HG02943 (cell line): ENCODE measurements at regions not wholly inside any gene's neighbourhood (a gene's known extent, or its start where the extent isn't known, plus 50 kb on each side); places are given as distances from the start of the nearest gene placed in this dataset.

Experiments
- ATAC-seq: cut with Tn5 transposase; IDR thresholded peaks from one replicate; pipeline ENCODE4 v1.9.1; 2021; ENCODE audit warnings: mild to moderate bottlenecking, low read depth, moderate library complexity; ENCODE audit not compliant: unreplicated experiment

DNA sequence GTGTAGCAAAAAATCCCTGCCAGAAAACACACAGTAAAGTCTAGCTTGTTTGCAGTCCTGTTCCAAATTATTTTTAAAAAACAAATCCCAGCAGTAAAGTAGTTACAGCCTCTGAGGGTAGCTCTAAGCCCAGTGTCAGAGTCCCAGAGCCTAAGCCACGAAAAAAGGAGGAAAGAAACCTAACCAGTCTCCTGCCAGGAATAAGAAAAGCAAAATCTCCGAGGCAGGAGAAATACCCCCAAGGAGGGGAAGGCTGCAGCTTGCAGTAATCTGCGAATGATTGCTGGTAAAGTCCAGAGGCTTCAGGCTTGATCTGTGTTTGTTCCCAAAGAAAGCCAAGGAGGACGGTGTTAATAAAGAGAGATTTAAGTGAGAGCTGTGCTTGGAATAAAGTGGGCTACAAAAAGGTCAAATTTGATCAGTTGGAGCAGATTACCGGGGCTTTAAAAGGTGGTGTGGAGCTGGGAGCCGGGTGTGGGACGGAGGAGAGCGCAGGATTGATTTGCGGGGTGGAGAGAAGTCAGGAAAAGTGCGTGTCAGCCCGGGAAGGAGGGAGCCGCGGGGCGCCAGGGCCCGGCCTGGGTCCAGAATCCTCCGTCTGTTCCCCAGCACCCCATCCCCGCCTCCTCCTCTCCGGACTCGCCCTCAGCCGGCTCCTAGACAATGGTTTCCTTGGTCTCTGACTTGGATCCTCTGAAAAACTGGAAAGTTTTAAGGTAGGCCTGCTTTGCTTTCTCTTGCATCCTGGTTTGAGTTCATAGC is 219.4 kb upstream of the CELF2 start:
- ATAC-seq: no peak

DNA sequence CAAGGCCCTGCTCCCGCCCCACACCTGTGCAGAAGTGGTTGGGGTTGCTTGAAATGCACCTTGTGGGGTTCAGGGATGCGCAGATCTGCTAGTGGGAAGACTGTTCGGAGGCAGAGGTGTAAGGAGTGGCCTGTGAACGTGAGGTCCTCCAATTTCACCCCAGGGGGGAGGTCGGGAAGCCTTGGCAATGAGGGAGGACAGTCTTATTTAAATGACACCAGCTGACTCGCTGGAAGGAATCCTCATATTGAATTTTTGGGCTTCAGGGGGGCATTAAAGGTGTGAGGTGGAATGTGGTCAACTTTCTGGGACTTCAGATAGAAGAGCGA is 218.8 kb upstream of the CELF2 start:
- no peak for ATAC-seq

DNA sequence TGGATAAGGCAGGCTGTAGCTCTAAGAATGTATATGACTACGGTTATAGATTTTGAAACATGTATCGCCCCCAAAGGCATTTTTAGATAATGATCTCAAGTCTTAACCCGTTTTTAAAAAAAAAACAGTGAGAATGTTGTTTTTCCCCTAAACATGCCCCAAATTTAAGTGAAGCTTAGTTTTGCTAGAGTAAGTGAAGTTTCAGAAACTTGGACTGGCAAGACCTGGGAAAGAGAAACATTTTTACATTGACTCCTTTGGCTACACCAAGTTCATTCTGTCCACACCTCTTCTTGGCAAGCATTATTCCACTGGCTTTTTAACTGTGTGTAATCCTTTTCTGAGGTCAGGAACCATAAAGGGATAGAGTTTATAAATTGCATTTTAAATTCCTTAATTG is 216.7 kb upstream of the CELF2 start:
- ATAC-seq: no peak

DNA sequence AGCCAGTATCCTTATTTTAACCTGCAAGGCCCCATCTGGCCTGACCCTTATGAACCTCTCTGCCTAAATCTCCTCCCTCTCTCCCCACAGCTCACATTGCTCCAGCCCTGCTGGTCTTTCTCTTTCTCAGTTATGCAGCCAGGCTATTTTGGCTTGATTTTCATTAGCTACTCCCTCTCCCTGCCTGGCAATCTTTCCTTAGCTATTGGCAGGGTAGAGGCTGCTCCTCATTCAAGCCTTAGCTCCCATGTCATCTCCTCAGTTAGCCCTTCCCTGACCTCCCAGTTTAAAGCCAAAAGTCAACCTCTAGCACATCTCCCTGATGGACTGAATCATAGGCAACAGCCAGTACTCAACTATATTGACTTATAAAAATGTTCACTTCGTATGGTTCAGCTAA is 214.4 kb upstream of the CELF2 start:
- no peak for ATAC-seq

DNA sequence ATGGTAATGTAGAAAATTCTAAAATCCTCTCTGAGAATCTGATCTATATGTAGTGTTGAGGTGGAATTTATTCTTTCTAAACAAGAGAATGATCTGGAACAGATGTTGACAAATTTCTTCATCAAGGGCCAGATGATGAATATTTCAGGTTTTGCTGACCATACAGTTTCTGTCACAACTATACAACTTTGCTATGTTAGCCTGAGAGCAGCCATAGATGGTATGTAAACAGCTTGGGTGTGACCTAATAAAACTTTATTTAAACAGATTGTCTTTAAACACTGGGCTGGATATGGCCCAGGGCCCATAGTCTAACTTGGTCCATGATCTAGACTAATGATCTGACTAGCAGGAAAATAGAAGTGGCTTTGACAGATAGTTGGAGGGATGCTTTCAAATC is 213.6 kb upstream of the CELF2 start:
- no peak for ATAC-seq

DNA sequence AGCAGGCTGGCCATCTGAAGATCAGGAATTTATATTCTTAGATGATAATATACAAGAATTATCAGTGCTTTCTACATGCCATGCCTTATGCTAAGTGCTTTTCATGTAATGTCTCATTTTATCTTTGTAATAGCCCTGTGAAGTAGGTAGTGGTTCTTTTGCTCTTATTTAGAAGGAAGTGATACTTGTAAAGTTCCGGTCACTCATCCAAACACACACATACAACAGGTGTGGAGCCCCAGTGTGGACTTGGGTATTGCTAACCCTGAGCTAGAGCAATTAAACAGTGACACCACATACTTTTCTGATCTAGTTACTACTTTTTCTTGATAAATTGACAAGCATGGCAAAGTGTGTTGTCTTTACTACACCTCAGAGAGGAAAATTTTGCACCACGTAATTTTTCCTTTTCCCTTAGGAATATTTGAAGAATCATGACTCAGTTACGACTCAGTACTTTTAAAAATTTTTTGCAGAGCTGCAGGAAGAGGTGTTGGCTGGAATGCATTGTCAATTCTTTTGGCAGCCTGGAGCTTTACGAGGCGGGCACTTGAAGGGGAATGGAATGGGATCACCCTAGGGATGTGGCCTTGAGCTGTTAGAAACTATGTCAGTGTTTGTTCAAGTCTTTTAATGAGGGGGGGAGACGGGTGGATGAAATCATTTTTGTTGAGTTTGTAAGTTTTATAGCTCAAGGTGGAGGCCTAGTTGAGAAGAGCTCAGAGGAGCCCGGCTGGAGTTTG is 212.5 kb upstream of the CELF2 start:
- no peak for ATAC-seq

DNA sequence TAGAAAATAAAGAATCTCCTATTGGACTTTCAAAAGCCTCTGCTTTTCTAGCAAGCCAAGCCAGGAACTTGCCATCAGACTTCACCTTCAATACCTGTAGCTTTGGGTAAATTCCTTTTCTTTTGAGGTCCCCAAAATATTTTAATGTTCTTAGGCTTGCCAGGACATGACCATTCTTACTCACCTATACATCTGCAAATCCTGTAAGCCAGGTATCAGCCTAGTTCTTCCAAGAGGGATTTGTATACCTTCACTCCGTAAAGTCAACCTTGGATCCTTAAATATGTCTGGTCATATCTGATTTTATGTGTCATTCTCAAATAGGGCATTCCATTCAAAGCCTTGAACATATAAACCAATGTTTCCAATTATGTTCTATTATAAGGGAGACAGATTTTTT is 210.6 kb upstream of the CELF2 start:
- no peak for ATAC-seq

DNA sequence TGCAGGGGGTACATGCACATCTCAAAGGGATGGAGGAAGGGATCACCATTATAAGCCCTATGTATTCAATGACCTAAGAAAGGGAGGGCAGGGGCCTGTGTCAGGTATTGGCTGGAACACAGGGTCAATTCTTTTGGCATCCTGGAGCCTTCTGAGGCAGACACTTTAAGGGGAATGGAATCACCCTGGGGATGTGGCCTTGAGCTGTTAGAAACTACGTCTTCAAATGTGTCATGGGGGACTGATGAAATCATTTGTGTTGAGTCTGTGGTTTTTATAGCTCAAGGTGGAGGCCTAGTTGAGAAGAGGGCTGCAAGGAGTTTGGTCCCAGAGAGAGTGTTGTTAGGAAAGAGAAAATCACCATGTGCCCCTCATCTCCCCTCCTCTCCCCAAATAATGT is 206.1 kb upstream of the CELF2 start:
- ATAC-seq: no peak

DNA sequence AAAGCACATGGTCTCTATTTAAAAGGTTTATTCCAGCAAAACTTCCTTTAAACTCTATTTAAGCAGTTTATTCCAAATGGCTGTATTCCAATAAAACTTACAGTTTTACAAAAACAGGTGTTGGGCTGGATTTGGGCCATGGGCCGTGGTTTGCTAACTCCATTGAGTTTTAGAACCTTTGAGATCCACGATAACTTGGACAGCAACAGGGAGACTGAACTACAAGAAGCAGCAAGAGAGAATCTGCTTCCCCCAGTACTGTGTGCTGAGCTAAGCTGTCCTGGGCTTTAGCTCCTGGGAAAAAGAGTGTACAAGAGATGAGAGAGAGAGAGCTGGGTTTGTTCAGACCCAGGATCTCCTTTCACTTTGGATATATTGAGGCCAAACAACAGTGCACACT is 204.0 kb upstream of the CELF2 start:
- no peak for ATAC-seq

DNA sequence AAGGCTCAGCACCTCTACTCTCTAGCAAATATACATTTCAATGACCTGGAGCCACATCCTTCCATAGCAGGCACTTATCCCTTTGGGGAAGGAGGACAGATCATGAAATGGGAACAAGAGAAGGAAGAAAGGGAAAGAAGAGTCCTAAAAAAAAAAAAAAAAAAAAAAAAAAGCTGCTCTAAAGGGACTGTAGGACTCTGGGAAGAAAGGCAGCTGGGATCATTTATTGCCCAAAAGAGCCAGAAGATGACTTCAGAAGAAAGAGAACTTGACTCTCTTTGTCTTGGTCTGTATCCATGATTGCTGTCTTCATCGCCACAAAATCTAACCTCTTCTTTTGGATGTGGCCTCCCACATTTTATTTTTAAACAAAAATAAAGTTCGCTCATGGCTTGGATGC is 203.6 kb upstream of the CELF2 start:
- no peak for ATAC-seq

DNA sequence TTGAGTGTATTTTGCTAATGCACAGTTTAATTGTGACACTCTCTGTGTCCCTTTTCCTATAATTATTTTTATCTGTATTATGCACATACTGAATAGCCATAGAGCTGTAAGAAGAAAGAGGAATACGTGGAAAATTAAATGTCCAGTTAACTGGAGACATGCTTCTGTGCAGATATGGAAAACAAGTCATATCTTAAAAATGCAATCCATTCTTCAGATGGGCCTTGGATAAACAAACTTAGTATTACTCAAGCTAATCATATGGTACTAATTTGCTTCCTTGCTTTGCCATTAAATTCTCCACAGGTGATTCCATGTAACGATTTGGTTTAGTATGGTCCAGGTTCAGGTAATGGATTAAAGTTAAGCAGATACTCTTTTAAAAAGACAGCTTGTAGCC is 201.2 kb upstream of the CELF2 start:
- ATAC-seq: no peak

DNA sequence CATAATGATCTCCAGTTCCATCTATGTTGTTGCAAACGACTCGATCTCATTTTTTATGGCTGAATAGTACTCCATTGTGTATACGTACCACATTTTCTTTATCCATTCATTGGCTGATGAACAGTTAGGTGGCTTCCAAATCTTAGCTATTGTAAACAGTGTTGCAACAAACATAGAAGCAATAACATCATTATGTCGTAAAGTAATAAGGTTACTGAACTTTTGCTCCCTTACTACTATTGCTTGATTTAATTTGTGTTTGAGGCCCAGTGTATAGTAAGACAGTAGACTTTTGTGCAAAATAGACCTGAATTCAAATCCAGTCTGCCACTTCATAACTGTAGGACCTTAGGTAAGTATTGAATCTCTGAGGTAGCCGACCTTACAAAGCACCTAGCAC is 200.1 kb upstream of the CELF2 start:
- no peak for ATAC-seq

DNA sequence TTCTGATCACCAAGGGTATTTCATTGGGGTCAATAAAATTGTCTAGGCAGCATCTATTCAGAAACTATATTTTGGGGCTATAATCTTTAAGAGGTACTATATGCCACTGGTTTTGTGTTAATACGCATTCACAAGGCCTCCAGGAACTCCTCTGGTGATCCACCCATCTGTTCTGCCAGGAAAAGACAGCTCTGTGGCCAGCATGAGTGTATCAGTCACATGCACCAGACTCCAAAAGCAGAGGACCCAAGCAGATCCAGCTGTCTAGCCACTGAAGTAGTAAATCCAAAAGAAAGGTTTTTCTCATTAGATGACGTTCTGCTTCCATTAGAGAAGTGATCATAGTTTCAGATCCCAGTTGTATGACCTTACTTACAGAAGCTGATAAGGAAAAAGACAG is 199.6 kb upstream of the CELF2 start:
- ATAC-seq: no peak

DNA sequence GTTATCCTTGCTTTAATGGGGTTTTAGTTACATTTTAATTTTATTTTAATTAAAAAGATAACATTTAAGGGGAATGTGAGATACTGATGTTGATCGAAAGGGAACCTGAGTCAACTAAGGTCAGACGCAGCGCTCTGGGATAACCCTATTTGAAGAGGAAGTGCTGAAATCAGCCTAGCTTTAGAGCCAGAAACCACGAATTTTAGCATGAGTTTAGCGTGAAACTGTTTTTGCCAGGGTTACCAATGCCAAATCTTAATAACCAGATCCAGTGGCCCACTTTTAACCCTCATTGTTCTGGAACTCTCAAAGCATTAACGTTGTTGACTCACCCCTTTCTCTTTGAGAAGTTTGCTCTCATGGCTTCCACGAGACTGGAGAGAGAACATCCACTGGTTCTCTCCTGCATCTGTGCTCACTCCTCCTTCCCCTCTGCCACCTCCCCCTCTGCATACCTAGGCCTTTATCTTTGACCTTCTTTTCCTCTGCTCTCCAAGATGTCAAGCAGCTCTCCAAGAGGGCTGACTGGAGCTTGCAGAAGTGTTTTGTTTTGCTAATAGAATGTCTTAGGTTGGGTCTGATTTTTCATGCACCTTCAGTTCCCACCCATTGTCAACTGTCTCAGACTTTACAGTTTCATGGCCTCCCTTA is 198.3 kb upstream of the CELF2 start:
- ATAC-seq: no peak

DNA sequence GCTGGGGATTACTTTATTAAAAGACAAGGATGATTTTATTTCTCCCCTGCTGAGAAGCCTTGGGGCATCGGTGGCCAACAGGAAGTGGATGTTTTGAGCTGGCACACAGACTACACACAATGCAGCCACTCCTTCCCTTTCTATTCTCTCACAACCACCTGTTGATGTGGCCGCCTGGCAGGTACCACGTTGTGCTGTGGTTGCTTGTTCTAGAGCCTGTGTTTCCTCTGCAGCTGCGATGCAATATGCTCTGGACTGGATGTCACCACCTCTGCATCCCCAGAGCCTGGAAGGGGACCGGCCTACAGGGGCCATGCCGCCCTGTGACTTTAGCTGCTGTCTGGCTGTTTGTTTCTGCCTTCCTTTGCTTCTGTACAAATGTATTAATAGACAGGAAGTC is 195.7 kb upstream of the CELF2 start:
- no peak for ATAC-seq

DNA sequence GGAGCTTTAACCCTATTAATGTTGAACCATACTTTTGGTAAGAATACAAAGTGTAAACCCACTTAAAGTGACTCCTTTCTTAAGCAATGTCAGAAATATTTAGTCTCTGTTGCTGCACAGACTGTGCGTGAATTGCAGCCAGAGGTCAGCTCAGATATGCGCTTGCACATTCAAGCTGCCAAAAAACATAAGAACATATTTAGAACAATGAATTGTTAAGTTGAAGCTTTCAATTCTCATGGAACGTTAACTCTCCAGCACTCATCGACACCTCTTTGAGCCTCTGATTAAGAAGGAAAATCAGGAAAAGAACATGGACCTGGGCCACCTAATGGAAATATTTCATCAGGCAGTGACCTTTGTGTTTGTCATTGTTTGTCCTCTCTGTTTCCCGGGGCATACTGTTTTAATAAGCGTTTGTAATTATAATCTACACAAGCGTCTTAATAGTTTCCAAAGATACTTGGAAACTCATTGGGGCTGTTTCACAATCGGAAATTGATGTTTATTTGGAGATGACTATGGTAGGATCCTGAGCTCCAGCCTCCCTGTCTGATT is 193.0 kb upstream of the CELF2 start:
- no peak for ATAC-seq

DNA sequence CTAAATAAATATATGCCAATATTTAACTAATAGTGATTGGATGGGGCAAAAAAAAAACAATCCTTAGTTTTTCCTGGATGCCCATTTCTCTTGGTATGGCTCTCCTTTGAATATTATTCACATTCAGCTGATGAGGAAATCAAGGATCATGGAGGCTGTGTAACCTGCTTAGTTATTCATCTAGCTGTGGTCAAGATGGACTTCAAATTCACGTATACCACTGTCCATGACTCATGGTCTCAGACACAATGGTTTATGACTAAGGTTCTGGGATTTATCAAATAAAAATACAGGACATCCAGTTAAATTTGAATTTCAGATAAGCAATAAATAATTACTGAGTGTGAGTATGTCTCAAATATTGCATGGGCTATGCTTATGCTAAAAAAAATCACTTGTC is 191.5 kb upstream of the CELF2 start:
- no peak for ATAC-seq

DNA sequence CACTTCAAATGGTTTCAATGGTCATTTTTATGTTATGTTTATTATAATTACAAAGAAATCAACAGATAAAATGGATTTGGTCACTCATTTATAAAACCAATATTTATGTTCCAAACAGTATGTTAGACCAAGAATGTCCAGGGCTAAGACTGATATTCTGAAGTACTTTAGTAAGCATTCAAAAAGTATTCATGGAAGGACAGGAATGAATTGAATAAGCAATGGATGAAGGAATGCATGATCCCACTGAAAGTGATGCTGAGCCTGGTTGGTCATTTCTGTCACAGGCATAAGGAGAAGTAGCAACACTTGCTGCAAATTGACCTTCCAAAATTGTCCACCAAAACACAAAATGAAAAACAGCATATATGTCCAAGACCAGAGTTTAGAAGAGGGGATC is 189.0 kb upstream of the CELF2 start:
- ATAC-seq: no peak

DNA sequence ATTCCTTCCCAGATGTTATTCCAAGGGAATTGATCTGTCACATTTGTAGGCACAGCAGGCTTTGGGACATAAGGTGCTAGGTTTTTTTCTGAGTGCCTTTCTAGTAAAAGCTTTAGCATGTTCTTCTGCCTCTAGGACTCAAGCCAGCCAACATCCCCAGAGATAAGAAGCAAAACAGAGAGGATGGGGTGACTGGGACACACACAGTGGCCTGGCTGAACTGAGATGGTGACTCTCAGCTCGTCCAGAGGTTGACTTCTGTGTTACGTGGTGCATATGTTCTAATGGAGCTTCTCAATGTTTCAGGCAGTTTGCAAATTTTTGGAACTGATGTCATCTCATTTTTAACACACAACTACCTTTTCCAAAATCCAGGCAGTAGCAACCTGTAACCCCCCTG is 188.1 kb upstream of the CELF2 start:
- ATAC-seq: no peak

DNA sequence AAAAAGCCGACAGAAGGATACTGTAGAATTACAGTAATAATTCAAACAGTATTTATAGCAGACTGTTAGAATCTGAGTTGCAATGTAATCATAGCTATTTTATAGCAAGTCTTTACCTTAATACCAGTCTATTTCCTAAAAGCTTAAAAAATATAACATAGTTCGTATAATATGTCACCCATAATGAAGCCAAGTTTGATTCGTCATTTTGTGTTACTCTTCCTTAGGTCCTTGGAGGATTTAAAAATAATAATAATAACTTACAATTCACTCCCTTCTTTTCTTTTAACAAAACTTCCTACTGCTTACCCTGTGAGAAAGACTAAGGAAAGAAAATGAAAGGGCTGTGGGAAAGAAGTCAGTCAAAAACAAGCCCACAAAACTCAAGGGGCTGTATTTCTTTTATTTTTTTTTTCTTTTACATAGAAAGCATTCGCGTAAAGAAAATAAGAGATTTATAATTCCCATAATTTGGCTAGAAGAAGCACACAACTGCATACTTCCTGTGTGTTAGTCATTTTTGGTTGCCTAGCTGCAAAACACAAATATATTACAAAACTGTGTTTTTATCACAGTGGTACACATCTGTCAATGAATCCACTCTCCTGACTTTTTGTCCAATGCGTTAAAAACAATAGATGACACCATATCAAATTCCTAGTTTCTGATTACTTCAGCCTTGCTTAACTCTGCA is 187.2 kb upstream of the CELF2 start:
- ATAC-seq: no peak

DNA sequence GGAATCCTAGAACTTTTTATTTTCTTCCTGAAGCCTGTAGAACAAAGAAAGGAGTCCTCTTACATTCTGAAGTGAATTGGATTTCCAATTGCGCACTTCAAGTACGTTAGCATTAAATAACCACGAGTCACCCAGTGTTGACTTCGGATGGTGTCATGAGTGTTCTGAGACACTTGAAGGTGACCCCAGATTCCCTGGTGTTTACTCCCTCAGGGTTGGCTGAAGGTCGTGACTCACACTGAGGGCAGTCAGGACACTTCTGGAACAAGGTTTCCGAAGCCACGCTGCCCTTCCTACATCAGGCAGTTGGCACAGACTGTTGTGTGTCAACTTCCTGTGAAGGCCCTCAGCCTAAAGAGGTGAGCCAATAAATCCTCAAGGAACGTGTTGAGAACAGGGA is 186.6 kb upstream of the CELF2 start:
- no peak for ATAC-seq
